NCI-H146 (cell line): ENCODE measurements at regions not wholly inside any gene's neighbourhood (a gene's known extent, or its start where the extent isn't known, plus 50 kb on each side); places are given as distances from the start of the nearest gene placed in this dataset.
A peak's percentile ranks its signal among the peaks of the same experiment; 100 is the strongest.

Experiments used
- DNase-seq: peaks from one replicate; lab custom pipeline; 2025; lab: John Stamatoyannopoulos, UW

DNA sequence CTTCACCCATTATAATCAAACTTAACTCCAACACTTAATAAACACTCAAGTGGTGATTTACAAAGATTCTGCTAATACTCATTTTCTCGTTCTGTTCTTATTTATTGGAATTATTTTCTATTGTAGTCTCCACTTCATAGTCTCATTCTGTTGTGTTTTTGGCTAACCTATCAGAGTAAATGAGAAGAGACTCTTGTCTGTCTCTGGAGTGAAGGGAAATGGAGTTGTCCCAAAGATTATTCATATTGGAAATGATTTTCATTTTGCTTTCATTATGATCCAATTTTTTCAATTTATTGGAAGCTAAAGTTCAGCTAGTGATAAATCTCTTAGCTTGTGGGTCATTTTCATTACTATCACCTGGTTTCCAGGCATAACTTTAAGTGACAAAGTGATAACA is 454.9 kb upstream of the JAG1 start:
- DNase-seq, result no peak

DNA sequence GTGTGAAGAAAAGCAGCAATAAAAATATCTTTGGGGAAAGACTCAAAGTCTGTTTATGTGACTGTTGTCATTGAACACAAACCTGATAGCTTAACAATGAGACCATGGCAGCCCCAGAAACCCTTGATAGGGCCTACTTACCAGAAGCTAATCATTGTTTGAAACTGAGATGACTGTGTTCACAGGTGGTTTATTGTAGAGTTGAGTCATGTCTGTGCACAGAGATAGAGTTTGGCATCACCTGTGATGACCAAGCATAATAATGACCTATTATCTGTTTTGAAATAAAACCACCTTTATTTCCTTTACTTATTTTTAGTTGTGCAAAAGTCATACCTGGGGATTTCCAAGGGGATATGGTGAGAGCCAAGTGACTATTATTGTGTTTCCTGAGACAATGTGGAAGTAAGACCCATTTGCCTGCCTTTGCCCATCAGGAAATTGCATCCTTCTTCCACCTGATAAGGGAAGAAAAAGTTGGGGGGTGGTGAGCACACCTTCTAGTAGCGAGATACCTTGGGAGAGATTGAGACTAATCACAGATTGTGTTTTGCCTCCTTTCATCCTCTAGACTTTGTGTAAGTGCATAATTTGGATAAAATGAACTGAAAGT is 456.9 kb upstream of the JAG1 start:
- no peak for DNase-seq

DNA sequence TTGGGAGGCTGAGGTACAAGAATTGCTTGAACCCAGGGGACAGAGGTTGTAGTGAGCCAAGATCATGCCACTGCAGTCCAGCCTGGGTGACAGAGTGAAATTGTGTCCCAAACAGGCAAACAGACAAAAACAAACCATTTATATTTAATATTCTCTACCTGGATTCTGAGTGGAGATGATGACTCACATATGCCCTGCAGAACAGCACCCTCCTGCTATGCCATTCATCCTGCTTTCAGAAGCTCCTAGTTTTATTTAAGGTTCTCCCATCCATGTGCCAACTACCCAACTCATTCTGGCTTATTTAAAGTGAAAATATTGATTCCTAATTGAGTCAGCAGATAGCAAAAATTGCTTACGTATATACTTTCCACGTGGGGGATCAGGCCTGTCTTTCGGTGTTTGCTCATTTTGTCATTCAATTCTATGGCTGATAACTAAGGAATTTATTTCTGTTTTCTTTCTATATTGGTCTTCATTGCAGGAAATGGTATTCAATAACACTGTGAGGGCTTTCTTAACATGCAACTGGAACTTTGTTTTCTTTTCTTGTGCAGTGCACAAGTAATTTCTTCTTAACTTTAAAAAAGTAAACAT is 459.1 kb upstream of the JAG1 start:
- DNase-seq, result no peak

DNA sequence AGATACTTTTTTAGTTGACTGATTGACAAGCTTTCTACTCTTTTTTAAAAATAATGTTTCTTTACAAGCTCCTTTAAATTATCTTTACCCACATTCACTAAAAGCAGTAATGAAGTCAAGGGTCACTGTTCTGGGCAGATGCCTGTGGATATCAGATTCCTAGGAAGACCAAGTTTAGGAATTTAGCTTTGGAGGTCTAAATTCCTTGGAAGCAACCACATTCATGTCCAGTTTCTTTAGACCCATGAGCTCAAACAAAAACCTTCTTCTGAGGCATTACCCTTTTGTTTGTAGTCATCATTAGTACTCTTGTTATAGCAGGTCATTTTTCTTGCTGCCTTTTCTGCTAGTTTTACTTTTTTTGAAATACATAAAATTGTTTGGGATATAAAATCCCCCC is 462.9 kb upstream of the JAG1 start:
- no peak for DNase-seq

DNA sequence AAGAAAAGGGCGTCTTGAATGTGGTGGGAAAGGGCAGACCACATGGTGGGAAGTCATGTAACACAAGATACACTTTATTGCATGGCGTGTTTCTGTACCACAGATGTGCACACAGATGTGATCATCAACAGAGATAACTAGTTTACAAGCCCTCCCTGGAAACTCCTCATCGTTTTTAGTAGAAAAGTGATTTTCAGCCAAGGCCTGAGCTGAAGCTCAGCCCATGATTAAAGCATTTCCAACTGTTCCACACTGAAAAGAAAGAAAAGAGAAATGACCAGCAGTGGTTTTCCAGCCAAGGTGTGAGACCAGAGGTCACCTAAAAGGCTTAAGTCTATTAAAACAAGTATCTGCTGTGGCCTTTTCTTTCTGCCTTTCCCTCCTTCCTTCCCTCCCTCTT is 463.9 kb upstream of the JAG1 start:
- no peak for DNase-seq

DNA sequence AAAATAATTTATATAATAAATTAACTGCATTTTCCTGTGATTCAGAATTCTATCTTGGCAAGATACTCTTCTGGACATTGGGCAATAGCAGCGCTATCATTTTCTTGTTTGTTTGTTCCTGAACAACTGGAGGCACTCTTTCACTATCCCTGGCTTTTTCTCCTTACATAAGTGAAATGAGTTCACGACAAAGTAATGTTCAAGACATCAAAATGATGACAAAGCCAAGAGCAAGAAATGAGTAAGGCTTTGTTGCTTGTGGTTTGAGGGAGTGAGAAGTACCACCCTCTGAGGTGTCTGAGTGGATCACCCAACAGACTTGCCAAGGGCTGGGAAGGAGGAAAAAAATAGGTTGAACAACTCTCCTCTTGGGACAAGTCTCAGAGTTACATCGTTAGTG is 466.6 kb upstream of the JAG1 start:
- no peak for DNase-seq

DNA sequence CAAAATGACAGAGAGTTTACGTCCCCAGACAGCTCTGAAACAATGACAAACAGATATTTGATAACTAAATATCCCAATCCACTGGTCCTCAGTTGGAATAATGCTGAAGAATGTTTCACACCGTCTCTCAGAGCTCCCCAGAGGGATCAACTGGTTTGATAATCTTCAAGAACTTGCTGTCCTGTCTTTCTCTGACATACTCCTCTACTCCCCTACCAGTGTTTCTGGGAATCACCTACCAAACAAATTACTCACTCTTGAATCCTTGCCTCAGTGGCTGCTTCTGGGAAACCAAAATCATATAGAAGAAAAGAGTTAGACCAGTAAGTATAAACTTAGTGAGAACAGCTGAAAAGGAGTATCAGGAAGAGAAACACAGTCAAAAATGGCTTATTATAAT is 469.7 kb upstream of the JAG1 start:
- DNase-seq, result no peak

DNA sequence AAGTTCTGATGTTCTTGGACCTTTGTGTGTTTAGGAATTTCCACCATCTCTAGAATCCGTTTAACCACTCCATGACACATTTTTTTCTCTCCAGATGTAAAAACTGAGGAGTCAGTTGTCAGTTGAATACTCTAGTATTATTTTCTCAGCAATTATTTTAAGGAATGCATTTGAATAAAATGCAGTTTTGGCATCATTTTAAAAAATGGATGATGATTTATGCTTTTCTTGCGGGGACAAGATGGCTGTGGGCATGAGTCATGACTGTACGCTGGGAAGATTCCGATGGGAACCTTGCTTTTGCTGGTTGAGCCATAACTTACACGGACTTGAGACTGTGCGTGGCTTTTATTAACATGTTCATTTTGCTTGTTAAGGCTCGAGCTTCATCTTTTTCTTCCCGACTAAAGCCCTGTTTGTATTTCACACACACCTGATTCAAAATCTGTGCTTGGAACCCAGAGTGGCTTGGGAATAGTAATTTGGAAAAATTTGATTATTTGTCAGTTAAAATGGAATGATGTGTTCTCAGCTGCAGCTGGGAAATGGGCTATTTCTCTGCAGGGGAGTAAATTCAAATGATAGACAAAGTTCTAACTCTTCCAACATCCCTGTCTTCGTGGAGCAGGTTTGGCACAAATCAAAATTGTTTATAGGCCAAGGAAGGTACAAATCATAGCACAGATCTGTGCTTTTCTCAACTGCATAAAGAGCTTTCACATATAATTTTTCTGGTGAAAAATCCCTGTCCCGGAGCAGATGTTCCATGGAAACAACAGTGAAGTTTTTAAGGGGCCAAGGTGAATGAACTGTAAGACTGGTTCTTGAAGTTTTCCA is 470.5 kb upstream of the JAG1 start:
- no peak for DNase-seq

DNA sequence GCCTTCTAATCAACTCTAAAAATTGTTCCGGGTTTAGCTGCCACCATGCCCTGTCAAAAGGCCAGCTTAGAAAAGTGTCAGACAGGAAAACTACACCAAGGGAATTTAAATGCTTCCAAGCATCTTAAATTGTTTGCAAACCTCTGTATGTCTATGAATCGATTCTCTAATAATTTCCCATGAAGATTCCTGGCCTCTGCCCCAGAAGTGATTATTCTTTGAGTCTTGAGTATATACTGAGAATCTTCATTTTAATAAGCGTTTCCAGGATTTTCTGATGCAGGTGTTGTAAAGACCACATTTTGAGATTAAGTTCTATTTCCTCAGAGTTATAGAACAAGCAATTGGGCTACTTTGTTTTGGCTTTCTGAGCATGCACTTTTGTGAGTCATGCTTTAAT is 471.8 kb upstream of the JAG1 start:
- DNase-seq, result no peak

DNA sequence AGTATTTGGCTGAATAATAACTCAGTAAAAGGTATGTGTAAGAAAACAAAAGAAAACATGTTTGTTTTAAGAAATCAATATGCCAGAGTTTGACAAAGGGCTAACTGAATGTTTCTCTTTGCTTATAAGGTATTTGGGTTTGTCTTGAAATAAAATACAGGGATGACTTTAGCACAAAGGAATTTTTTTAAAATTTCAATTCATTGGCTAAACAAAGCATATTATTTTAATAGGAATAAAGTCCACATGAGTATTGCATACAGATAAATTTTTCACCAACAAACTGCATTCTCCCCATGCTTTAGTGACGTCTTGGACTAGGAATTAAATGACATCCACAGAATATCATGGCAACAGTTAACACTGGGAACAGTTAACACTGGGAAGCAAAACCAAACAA is 480.0 kb upstream of the JAG1 start:
- no peak for DNase-seq

DNA sequence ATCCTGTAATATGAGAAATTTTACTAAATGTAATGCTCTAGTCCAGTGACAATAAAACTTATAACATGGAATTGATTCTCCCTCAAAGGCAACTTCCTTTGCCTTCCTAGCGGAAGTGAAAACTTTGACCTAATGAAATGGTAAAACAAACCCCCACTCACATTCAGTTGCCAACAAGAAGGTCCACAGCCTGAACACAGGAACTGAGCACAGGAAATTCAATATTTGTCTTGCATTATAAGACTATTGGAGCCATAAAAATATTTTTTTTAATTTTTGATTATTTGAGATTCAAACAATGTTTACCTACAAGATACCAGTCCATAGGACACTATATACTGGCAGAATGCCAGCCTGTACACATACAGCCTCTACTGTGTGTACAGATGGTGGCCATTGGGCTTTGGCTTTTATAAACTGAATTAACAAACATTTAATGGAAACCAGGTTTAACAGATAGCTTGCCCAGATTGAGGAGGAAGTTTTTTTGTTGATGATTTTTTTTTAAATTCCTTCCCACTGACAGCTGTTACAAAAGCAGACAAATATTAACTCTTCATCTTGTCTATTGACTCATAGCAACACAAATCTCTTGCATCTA is 481.5 kb upstream of the JAG1 start:
- DNase-seq, result peak; percentile 64

DNA sequence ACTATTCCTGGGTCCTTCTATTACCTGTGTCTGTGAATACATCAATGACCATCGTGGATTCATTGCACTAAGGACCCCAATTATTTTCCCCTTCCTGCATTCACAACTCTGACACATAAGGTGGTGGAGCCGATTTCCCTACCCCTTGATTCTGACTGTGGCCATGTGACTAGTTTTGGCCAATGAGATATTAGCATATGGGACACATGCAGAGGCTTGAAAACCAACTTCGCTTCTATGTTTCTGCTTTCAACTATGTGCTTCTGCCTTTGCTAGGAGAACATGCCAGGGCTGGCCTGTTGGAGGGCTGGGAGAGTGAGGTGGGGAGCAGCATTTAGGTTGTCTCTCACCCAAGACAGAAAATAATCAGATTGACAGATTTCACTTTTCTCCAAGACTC is 483.1 kb upstream of the JAG1 start:
- DNase-seq, result no peak

DNA sequence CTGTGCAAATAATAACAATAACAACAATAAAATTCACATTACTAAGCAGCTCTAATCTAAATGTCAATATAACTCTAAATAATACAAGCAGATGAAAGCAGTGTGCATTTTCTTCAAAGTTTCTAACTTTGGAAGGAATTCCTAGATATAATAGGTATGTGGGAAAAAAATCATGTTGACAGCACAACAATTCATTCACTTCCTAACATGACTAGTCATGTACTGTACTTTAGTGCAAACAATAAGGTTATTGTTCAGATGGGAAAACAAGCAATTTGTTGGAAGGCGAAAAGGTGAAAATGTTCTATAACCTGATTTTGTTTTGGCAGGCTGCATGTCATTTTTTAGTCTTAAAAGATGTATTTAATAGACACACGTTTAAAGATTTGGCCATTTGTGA is 484.3 kb upstream of the JAG1 start:
- no peak for DNase-seq

DNA sequence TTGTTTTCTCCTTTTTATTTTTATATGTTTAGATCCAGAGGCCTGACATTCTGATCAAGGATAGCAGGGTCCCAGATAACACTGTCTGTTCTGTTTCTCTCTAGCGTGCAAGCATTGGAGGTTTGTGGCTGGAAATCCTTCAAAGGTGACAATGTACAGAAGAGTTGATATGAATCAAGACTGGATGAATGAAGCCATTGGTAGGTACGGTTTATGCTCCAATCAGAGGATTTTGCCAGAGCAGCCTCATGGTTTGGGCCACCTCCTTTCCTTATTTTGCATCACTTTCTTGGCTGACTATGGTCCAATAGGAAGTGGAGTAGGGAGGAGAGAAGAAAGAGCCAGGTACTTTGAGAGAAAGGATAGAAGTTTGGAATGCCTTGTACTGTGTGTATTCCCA is 484.8 kb upstream of the JAG1 start:
- DNase-seq, result no peak

DNA sequence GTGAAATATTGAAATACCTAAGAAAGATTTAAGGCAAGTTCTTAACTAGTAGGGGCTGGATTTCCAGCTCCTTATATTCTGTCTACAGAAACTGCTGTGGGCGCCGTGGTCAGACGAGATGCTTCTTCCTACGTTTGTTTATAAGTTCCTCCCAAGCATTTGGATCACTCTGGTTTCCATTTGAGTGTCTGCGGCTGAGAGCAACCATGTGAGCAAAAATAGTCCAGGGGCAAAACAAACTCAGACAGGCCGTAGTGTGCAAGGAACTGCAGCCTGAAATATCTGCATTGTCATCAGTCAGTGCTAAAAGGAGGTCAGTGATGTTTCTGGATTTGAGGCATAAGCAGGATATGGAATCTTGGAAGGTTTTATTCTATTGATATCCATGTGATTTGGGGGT is 485.9 kb upstream of the JAG1 start:
- DNase-seq, result no peak

DNA sequence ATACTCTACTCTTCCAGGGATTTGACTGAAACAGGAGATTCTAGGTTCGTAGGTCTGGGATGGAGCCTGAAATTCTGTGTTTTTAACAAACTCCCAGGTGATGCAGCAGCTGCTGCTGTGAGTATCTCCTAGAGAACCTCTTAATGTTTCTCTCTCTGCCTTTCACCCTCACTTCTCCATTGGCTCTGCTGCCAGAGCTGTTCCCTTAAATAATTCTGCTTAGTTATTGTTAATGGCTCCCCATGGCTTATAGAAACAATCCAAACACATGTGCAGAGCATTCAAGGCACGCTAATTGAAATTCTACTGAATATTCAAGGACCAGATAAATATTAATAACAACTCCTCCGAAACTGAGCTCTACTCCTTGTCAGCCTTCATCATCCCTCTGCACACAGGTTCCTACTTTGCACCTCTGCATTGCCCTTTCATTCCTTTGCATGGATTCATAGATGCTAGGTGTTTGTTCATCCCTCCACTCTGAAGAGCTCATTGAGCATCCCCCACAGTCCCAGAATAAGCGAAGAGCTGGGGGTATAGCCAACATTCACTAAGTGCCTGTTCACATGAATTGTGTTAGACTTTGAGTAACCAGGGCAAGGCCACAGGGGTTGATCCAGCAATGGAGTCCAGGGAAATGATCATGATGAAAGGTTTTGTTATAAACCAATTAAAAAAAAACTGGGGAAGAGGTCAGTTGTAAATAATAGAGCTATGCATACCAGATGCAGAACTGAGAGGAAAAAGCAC is 488.4 kb upstream of the JAG1 start:
- DNase-seq, result no peak

DNA sequence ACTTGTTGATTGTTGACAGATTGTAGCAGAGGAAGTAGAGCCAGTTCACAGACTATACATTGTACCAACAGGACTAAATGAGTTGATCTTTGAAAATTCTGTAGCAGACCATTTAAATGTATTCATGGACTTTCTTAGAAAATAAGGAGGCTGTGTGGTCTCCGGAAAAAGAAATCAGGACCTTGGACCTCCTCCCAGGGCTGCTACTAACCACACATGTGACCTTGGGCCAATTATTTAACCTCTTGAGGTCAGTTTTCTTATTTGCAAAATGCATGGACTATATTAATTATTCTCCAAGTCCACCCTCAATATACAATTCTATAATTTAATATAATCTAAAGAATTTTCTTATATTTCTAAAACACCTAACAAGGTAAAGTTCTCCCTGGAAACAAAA is 492.0 kb upstream of the JAG1 start:
- DNase-seq, result no peak

DNA sequence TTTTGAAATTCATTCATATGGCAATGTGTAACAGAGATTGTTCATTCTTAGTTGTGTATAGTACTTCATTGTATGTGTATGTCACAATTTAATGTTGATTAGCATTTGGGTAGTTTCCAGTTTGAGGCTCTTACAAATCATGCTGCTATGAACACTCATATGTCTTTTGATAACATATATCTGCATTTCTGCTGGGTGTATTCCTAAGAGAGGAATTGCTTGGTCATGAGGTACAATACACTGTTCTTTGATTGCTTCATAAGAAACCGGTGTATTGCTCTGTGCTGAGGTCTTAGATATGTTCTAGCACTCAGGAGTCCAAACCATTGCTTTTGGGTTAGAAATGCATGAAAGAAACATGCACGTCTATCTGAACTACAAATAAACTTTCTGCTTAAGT is 492.9 kb upstream of the JAG1 start:
- DNase-seq, result no peak

DNA sequence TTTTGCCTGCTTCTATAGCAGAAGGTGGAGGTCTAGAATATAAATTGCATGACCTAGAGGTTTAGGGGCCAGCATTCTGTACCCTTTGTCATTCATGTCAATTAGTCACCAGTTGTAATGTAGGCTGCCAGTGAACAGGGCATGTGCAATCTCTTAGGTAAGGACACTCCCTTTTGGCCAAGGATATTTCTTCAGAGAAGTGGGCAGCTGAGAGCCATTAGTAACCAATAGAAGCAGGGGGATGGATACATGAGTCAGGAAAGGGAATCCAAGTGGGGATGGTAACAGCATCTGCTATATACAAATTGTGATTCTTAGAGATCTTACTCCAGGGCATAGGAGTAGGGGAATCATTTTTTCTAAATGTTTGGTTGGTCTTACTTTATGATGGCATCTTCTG is 494.2 kb upstream of the JAG1 start:
- DNase-seq, result no peak

DNA sequence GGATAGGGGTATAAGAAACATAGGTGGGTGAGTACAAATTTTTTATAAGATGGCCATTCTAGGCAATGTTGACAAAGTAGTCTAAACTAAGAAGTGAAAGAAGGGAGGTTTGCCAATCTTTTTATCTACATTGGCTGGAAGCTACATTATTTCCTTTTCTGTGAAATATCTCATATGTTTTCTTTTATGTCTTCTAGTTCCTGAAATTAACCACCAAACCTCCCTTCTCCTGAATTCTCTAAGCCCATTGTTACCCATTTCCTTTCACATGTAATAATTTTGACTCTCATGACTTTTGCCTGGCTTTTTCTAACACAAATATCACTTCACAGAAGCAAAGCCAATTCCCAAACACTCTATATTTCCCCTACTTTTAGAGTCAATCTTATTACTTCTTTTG is 496.2 kb upstream of the JAG1 start:
- no peak for DNase-seq

DNA sequence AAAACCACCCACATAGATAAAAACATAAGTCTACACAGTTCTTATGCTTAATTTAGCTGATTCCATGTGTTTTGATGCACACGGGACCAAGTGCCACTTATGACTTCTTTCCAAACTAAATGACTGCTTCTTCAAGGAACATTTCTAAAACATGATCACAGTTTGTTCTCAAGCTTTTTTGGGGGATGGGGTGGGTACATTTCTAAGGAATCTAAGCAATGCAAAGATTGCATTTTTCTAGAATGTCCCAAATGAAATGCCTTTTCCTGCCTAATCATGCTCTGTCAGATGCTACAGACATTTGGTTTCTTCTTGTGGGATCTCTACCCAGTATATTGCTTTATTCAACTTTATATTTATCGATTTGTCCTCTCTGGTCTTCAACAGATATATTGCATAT is 496.8 kb upstream of the JAG1 start:
- DNase-seq, result no peak

DNA sequence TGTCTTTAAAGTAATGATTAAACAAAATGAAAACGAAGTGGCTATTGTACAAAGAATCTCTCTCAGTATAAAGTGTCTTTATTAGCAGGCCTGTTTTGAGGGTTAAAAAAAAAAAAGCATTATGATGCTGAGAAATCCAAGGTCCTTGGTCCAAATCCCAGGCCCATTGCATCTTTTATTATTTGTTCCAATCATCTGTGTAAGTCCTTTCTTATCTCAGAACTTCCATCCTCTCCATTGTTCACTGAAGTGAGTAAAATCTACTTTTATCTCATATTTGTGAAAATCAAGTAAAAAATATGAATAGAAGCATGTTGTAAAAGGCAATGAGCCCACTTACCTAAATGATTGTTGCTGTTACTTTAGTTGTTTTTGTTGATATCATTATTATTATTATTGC is 499.1 kb upstream of the JAG1 start:
- no peak for DNase-seq

DNA sequence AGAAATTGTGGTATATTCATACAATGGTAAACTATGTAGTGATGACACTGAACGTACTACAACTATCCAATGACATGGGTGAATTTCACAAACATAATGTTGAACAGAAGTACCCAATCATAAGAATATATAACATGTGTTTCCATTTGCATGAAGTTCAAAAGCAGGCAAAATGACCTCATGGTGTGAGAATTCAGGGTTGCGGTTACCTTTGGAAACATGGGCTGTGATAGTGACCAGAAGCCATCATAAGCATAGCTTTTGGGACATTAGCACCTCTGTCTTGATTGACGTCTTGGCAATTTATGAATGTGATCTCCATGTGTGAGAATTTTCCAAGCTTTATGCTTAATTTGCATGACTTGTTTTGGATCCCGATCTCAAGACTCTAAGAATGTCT is 500.1 kb upstream of the JAG1 start:
- no peak for DNase-seq
